ENCODE measurements at regions not wholly inside any gene's neighbourhood (a gene's known extent, or its start where the extent isn't known, plus 50 kb on each side); places are given as distances from the start of the nearest gene placed in this dataset.
"Not testable (repeated sequence)": the region's sequence is repeated elsewhere in the genome, so short reads cannot be mapped to it uniquely, and the experiment has no call there.

DNA sequence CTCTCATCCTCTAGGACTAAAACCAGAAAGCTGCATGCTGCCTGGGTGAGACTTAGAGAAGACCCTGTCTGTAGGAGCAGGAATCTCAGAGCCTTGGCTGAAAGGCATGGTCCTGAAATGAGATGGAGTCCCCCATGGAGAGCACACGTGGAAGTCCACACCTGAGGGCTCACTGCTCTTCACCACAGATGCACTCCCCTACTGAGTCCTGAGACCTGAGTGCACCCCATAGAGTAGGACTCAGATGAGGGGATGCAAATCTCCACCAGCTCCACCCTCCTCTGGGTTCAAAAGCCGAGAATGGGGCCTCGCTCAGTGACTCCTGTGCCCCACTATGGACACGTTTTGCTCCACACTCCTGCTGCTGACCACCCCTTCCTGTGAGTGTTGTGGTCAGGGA is 171.4 kb upstream of the TP53TG3 start:
- H3K4me3 ChIP-seq; H3K9me3 ChIP-seq; DNase-seq; ATAC-seq; H3K27me3 ChIP-seq (ENCODE audit: insufficient read depth in 3 of 3, low read length in 2 of 3); H3K36me3 ChIP-seq (ENCODE audit: insufficient read depth in 1 of 2, low read depth in 1 of 2); H3K4me1 ChIP-seq; intact Hi-C loops (cut with DNase I); H3K27ac ChIP-seq: not testable (repeated sequence)
- WGBS, 3 donors, result 47 to 66% (median 58%) methylated on average over 3 of the region's 4 CpGs

DNA sequence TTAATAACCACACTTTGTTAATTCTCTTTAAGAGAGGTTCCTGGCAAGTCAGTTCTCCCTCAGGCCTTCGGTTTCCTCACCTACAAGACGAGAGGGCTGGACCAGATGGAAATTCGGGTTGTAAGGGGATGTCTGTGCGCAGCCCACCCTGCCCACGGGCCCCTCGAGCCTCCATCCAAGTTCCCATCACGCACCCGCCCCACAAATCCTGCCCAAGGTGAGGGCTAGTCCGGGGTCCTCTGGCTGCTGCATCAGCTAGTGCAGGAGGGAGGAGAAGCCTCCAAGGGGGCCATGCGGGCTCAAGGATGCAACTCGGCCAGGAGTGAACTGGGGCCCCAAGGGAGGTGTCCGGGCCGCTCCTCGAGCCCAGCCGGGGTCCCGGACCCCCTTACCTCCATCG is 169.6 kb upstream of the TP53TG3 start:
- H3K27me3 ChIP-seq (ENCODE audit: insufficient read depth in 3 of 3, low read length in 2 of 3); ATAC-seq; intact Hi-C loops (cut with DNase I); H3K9me3 ChIP-seq; H3K4me1 ChIP-seq; DNase-seq; H3K4me3 ChIP-seq; H3K36me3 ChIP-seq (ENCODE audit: insufficient read depth in 1 of 2, low read depth in 1 of 2); H3K27ac ChIP-seq: not testable (repeated sequence)
- WGBS, 3 donors, result 67 to 71% (median 71%) methylated on average over 6 to 10 of the region's 17 CpGs

DNA sequence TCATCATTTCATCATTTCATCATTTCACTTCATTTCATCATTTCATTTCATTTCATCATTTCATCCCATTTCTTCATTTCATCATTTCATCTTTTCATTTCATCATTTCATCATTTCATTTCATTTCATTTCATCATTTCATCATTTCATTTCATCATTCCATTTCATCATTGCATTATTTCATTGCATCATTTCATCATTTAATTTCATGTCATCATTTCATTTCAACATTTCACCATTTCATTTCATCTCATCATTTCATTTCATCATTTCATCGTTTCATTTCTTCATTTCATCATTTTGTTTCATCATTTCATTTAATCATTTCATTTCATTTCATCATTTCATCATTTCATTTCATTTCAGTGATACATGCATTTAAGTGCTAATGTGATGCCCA is 166.9 kb upstream of the TP53TG3 start:
- H3K4me3 ChIP-seq; H3K27ac ChIP-seq; H3K36me3 ChIP-seq (ENCODE audit: insufficient read depth in 1 of 2, low read depth in 1 of 2); DNase-seq; intact Hi-C loops (cut with DNase I); ATAC-seq; H3K27me3 ChIP-seq (ENCODE audit: insufficient read depth in 3 of 3, low read length in 2 of 3); H3K9me3 ChIP-seq; H3K4me1 ChIP-seq: not testable (repeated sequence)
- WGBS, 3 donors, result 20 to 40% (median 35%) methylated on average over 1 of the region's 1 CpG

DNA sequence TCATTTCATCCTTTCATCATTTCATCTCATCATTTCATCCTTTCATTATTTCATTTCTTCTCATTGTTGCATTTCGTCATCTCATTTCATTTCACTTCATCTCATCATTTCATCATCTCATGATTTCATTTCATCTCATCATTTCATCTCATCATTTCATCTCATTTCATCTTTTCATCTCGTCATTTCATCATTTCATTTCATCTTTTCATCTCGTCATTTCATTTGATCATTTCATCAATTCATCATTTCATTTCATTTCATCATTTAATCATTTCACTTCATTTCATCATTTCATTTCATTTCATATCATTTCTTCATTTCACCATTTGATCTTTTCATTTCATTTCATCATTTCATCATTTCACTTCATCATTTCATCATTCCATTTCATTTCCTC is 131.3 kb upstream of the TP53TG3 start:
- 67 to 75% (median 71%) methylated on average over 3 of the region's 3 CpGs for WGBS, 3 donors
- H3K4me1 ChIP-seq; intact Hi-C loops (cut with DNase I); H3K36me3 ChIP-seq (ENCODE audit: insufficient read depth in 1 of 2, low read depth in 1 of 2); H3K27ac ChIP-seq; H3K27me3 ChIP-seq (ENCODE audit: insufficient read depth in 3 of 3, low read length in 2 of 3); ATAC-seq; DNase-seq; H3K9me3 ChIP-seq; H3K4me3 ChIP-seq: not testable (repeated sequence)

DNA sequence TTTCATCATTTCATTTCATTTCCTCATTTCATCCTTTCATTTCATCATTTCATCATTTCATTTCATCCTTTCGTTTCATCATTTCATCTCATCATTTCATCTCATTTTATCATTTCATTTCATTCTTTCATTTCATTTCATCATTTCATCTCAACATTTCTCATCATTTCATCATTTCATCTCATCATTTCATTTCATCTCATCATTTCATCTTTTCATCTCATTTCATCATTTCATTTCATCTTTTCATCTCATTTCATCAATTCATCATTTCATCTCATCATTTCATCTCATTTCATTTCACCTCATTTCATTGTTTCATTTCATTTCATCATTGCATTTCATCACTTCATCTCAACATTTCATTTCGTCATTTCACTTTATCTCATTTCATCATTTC is 129.7 kb upstream of the TP53TG3 start:
- intact Hi-C loops (cut with DNase I); H3K9me3 ChIP-seq; H3K4me1 ChIP-seq; H3K27ac ChIP-seq; DNase-seq; H3K4me3 ChIP-seq; H3K36me3 ChIP-seq (ENCODE audit: insufficient read depth in 1 of 2, low read depth in 1 of 2); H3K27me3 ChIP-seq (ENCODE audit: insufficient read depth in 3 of 3, low read length in 2 of 3); ATAC-seq: not testable (repeated sequence)
- WGBS, 3 donors, result 38 to 54% (median 47%) methylated on average over 2 of the region's 2 CpGs

Data from psoas muscle (tissue), 7 donors.